Epithelial cell of esophagus (primary cell): ENCODE measurements at regions not wholly inside any gene's neighbourhood (a gene's known extent, or its start where the extent isn't known, plus 50 kb on each side); places are given as distances from the start of the nearest gene placed in this dataset.

Source experiments
- DNase-seq: peaks from one replicate; pipeline ENCODE4 v3.0.0; 2010; ENCODE audit warnings: low read depth
- H3K4me3 ChIP-seq: 2 replicates; pipeline ENCODE4 v1.5.1; 2011; ENCODE audit warnings: mild to moderate bottlenecking, low read length, control low read depth
- CTCF ChIP-seq: IDR thresholded peaks from 2 replicates; pipeline ENCODE4 v1.5.1; 2011; ENCODE audit warnings: low read depth, mild to moderate bottlenecking, low read length, control low read depth, inconsistent platforms; ENCODE audit not compliant: insufficient read depth; ENCODE audit errors: missing control alignments

GRCh38 chr7:13278020-13278419 lies 590.6 kb downstream of the ARL4A start:
- DNase-seq = no peak
- H3K4me3 ChIP-seq = no peak overlapping the region
- TF ChIP-seq CTCF = no peak

- no peak overlapping the region for H3K4me3 ChIP-seq
- TF ChIP-seq CTCF = peak; percentile 10
- peak; percentile 33 for DNase-seq
Measured at GRCh38 chr7:13279854-13280435, 592.5 kb downstream of the ARL4A start.

- peak; percentile 49 for TF ChIP-seq CTCF
- no peak overlapping the region for H3K4me3 ChIP-seq
- peak; percentile 52 for DNase-seq
Measured at GRCh38 chr7:13282377-13282980, 595.0 kb downstream of the ARL4A start.

GRCh38 chr7:13286916-13287315 lies 599.5 kb downstream of the ARL4A start:
- TF ChIP-seq CTCF = no peak
- H3K4me3 ChIP-seq = no peak overlapping the region
- DNase-seq = no peak

GRCh38 chr7:13288516-13288915 lies 601.1 kb downstream of the ARL4A start:
- no peak overlapping the region for H3K4me3 ChIP-seq
- no peak for TF ChIP-seq CTCF
- DNase-seq = peak; percentile 48

GRCh38 chr7:13290975-13291374 lies 603.5 kb downstream of the ARL4A start:
- DNase-seq = peak; percentile 80
- TF ChIP-seq CTCF = no peak

More at GRCh38 chr7:13290975-13291374, 603.5 kb downstream of the ARL4A start:
- no peak overlapping the region for H3K4me3 ChIP-seq
